GM19238 (cell line): ENCODE measurements at regions not wholly inside any gene's neighbourhood (a gene's known extent, or its start where the extent isn't known, plus 50 kb on each side); places are given as distances from the start of the nearest gene placed in this dataset.
A peak's percentile ranks its signal among the peaks of the same experiment; 100 is the strongest.

ENCODE experiments used
- DNase-seq: peaks from one replicate; pipeline ENCODE4 v3.0.0; 2011; ENCODE audit warnings: low spot score; ENCODE audit not compliant: insufficient read length

DNA sequence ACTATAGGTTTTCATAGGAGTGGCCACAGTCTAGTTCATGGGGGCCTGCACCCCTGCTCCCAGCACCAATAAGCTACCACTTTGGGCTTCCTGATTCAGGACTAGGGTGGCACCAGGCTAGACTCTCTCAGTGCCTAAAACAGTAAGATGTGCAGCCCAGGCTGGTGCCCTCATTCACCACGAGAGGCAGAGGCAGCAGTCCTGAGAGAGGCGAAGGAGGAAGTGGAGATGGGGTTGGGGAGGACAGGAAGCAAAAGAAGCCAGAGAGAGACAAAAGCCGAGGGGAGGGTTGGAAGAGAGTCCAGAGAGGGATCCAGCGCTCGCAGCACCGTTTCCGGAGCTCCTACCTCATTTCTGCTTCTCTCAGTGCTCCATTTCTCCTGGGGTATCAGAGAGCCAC lies 180.9 kb downstream of the MED10 start:
- DNase-seq: no peak

DNA sequence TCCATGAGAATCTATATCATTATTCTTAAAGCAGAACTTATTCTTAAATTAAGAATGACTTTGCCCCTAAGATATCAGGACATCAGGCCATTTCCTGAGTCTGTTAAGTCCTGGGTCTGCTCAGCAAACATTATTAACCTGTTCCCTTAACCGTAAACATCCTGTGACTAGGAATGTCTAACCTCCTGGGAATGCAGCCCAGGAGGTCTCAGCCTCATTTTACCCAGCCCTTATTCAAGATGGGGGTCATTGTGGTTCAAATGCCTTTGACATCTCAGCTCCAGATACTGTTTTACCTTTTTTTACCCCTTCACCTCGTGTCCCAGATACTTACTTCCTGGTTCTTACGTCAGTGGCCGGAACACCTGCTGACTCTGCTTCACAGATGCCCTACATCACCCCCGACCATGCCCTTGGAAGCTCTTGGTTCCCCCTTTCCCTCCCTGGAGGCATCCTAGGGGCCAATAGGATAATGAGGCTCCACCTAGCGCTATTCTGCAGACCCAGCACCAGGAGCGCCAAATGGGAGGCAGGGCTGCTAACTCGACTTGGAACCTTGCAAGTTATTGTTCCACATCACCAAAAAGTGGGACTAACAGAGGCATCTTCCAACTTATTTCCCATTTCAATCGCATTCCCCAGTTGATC lies 182.5 kb downstream of the MED10 start:
- DNase-seq: no peak

DNA sequence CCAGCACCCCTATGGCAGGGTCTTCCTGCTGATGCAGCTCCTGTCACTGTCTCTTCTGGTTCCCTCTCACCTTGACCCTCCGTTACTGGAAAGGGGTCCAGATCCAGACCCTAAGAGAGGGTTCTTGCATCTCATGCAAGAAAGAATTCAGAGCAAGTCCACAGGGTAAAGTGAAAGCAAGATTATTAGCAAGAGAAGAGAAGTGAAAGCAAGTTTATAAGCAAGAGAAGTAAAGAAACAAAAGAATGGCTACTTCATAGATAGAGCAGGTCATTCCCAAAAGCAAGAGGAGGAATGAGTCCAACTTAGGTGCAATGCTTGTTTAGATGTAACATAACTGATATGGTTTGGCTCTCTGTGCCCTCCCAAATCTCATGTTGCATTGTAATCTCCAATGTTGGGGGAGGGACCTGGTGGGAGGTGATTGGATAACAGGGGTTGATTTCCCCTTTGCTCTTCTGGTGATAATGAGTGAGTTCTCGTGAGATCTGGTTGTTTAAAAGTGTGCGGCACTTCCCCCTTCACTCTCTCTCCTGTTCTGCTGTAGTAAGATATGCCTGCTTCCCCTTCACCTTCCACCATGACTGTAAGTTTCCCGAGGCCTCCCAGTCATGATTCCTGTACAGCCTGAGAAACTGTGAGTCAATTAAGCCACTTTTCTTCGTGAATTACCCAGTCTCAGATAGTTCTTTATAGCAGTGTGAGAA lies 183.3 kb downstream of the MED10 start:
- DNase-seq: no peak

DNA sequence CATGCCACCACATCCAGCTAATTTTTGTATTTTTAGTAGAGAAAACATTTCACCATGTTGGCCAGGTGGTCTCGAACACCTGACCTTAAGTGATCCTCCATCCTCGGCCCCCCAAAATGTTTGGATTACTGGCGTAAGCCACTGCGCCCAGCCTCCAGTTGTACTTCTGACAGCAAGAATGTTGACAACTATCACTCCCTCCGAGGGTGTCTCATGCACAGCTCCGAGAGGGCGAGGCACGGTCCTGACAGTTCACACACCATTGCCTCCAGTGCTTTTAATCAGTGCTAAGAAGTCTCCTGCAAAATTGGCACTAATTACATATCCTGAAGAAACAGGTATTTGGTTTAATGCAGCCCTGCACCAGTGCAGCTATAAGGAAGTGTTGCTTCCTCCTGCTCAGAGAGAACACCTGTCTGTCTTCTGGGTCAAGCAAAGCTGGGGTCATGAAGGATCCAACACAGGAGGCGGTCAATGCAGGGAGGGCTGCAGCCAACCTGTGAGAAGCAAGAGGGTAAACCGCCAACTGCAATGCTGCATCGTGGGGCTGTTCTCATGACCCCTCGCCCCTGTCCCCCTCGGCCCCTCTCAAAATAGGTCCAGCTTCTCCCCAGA lies 184.0 kb downstream of the MED10 start:
- DNase-seq: no peak

DNA sequence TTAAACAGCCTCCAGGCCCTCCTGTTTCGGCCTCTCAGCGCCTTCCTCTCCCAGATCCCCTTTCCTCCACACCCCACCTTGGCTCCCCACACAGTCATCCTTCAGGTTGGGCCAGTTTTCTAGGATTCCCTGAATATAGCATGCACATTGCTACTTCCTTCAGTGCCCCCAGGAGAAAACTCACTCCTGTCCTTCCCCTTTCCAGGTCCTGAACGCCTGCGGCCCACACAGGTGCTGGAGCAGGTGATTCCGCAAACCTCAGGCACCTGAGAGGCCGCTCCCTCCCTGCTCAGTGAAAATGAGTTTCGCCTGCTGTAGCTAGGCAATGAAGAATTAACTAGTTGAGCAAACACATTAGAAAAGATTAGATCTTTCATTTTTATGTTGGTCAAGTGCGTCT lies 185.0 kb downstream of the MED10 start:
- DNase-seq: no peak

DNA sequence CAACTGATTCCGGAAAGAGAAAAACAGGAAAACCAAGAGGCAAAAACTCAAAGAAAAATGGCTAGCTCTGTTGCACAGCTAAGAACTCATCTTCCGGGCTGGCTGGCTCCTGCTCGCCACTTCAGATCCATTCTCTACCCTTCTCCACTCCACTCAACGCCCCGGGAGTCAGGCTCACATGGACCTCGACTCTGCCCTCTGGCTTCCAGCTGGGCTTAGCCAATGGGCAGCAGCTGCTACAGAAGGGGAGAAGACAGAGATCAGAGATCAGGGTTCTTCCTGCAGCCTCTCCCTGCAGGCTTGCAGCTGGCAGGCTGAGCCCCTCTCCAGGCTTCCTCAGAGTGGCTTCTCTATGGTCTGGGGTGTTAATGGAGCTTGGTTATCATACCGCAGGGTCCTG lies 187.5 kb downstream of the MED10 start:
- DNase-seq: no peak

DNA sequence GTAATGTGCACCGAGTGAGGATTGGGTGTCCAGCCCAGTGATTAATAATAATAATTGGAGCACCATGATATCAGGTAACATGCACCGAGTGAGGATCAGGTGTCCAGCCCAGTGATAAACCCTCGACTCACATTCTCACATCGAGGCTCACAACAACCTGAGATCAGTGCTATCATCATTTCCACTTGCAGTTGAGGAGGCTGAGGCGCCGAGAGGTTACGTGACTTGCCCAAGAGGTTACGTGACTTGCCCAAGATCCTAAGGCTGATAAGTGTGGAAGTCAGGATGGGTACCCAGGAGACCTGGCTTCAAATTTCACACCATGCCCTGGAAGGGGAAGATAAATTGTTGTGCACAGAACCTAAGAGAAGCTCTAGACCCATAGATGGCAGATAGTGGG lies 189.4 kb downstream of the MED10 start:
- no peak for DNase-seq

DNA sequence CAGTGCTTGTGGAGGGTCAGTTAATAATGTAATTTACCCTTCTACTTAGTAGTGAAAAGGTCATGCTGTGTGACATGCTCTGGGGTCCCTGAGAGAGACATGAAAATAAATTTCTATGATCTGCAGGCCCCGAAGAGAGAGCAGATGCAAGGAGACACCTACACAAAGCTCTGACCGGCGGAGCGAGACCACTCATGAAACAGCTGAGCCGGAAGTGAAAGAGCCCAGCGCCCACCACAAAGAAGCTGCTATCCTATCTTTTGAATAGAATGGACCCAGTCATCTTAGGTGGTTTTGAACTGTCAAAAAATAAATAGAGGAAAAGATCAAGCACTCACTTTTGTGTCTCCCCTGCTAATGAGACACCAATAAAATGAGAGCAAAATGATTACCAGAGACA lies 190.0 kb downstream of the MED10 start:
- DNase-seq: peak; percentile 29

DNA sequence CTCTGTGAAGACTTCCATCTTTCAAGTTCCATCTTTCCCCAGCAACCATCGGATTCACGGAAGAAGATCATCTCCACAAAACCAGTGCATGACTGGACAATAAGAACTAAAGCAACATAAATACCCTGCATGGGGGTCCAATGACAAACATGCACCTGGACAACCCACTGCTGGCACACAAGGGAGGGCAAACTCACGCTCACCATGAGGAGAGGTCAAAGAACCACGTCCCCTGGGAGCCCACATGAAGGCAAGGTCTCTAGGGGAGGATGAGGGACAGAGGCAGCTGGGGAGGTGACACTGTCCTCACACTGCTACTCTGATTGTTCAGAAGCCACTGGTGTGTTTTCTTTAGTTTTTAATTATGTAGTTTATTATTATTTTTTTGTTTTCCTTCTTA lies 190.8 kb downstream of the MED10 start:
- DNase-seq: no peak

DNA sequence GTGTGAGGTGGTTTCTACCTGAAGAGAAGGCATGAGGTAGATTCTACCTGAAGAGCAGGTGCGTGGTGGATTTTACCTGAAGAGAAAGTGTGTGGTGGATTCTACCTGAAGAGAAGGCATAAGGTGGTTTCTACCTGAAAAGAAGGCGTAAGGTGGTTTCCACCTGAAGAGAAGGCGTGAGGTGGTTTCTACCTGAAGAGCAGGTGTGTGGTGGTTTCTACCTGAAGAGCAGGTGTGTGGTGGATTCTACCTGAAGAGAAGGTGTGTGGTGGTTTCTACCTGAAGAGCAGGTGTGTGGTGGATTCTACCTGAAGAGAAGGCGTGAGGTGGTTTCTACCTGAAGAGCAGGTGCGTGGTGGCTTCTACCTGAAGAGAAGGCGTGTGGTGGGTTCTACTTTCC lies 192.8 kb downstream of the MED10 start:
- no peak for DNase-seq

DNA sequence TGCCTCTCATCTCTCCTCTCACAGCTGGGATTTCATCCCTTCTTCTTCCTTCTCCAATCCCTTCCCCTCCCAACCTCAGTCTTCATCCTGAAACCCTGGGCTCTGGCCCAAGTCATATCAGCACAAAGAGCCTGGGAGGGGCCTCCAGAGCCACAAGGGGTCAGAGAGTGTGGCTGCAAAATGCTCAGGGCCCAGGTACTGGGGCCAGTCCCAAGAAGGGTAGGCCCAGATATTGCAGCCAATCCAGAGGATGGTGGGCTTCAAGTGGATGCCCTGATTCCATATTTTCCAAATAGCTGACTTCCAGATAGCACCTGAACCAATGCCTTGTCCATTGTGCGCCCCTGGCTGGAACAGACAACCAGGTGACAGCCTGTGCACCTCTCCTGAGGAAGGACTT lies 193.9 kb downstream of the MED10 start:
- no peak for DNase-seq

DNA sequence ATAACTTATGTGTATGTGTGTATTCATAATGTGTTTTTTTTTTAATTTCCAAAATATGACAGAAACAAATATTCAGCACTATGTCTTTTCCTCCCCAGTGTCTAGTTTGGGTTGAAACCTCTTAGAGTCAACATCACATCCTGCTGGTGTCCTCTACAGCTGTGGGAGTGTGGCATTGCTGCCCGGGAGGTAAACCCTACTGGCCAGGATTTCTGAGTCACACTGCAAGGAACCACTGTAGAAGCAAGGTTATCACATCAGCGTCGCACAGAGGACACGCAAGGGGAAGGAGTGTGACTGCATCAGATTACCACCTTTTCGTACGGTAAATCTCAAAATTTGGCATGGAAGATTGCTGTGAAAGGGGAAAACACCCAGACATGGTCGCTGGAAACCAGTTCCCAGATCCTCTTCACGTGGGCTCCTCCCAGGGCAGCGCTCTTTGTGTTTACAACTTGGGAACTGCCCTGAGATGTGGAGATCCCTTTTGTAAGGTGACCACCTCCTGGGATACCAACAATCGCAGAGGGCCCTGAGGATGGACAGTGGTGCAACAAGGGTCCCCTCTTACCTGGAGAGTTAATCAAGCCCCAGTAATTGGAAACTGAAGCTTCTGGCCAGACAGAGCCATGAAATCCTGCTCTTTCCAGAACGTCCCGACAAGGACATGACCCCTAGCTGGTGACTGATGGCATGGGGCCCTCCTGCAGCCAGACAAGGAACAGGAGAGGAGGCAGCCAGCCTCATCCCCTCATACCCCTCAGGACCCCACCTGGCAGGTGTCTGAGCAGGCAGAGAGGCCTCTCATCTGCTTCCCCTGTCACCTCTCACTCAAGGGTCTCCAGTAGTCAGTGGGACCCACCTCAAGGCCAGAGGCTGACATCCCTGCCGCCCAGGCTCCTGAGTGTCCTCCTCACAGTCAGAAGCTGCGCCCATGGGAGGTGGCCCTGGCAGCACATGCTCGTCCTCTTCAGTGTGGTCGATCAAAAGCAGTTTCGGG lies 194.7 kb downstream of the MED10 start:
- no peak for DNase-seq

DNA sequence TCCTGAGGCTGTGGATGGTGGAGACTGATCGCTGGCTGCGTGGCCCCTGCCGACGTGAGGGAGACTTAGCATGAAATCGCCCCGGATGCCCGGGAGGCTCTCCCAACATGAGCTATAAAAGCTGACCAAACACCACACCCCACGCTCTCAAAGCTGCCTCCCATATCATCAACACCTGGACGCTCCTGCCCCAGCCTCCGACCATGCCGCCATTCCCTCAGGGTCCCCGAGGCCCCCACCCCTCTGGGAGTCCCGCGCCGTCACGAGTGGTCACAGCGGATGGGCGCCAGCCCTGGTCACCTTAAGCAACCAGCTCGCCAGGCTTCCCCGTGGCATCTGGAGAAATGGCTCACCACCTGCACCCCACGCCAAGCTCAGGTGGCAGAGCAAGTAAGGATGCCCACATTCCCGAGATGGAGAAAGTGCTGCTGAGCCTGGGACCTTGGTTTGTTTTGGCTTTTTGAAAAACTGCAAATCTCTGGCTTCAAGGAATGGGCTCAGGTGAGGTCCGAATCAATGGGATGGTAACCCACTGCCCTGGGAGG lies 196.0 kb downstream of the MED10 start:
- DNase-seq: no peak

DNA sequence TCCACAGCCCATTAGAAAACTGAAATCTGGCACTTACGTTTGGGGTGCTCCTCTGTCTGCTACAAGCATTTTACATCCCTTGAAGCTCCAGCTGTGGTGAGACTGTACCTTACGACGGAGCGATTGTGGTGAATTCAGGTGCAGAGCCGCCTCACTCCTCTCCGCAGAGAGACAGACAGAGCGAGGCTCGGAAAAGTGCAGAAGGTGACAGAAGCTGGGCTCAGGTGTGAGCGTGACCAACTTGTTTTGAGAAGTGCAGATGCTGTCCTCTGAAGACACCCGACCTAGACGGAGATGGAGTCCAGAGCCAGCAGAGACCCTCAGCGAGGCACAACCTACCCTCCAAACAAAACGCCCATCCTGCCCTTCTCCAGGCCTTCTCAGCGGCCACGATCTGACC lies 196.5 kb downstream of the MED10 start:
- no peak for DNase-seq

DNA sequence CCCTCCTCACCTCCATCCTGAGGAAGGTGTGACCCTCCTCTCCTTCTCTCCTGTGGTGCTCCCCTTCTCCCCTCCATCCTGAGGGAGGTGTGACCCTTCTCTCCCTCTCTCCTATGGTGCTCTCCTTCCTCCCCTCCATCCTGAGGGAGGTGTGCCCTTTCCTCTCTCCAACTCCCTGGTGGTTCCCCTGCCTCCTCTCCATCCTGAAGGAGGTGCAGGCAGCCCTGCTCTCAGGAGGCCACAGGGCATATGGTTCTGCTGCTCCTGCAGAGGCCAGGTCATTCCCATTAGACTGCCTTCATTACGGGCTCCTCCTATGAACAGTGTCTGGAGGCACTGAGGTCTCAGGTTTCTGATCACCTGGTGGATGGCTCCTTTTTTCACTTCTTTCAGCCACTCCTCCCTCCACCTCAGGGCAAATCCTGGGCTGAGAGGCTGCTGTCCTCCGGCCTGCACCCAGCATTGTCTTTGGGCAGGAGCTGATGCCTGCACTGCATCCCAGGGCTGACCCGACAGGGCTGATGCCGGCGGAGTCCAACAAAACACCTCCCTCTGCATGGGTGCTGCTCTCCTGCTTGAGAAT lies 197.1 kb downstream of the MED10 start:
- DNase-seq: no peak

DNA sequence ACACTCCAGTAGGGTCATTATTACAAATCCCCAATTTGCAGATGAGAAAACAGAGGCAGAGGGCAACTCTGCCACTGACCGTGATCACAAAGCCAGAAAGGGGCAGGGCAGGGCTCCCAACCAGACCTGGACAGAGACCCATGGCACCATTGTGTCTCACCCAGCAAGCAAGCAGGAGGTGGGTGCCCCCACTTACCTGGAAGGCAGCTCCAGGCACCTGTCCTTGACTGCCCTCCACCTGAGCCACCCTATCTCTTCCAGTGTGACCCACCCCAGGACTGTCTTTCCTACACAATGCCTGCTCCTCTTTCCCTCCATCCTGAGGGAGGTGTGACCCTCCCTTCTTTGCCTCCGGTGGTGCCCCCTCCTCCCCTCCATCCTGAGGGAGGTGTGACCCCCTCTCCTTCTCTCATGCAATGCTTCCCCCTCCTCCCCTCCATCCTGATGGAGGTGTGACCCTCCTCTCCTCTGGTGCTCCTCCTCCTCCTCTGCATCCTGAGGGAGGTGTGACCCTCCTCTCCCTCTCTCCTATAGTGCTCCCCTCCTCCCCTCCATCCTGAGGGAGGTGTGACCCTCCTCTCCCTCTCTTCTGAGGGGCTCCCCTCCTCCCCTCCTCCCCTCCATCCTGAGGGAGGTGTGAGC lies 198.0 kb downstream of the MED10 start:
- no peak for DNase-seq

DNA sequence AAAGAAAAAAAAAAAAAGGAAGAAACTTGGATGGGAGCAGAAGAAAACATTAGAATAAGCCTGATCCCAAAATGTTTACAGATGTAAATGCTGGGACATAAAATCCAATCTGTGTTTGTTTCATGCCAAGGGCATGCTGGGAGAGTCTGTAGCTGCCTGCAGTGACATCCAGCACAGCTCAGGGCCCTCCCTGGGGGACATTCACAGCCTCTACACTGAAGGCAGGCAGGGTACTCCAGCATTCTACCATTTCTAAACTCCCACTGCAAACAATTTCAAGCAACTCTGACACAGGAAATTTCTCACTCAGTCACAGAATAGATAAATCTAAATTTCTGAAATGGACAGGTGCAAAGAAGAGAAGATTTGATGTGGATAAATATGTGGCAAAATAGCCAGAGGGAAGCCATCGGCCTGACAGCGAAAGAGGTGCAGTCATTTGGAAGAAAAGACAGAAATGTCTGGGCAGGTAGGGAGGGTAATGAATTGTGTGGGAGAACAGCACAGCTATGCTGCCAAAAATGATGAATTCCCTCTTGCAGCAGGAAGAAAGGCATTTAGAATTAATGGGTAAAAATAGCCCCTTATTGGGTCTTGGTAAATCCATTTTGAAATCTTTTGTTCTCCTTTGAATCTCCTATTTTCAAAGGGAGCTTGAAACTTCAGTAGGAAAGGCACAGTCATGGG lies 199.4 kb downstream of the MED10 start:
- no peak for DNase-seq

DNA sequence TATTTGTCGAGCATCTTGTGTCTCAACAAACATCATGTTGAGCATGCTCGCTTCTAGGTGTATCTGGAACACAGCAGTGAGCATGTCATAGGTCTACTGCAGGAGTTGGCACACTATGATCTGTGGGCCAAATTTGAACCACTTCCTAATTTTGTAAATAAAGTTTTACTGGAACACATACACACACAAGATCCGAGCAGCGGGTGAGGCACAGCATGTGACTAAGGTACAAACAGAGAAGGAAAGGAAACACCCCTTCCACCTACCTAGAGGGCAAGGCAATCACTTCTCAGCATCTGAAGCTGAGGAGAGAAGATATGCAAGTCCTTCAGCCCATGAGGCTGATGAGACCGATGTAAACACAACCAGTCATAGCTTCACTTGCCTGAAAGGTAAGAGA lies 200.4 kb downstream of the MED10 start:
- no peak for DNase-seq

DNA sequence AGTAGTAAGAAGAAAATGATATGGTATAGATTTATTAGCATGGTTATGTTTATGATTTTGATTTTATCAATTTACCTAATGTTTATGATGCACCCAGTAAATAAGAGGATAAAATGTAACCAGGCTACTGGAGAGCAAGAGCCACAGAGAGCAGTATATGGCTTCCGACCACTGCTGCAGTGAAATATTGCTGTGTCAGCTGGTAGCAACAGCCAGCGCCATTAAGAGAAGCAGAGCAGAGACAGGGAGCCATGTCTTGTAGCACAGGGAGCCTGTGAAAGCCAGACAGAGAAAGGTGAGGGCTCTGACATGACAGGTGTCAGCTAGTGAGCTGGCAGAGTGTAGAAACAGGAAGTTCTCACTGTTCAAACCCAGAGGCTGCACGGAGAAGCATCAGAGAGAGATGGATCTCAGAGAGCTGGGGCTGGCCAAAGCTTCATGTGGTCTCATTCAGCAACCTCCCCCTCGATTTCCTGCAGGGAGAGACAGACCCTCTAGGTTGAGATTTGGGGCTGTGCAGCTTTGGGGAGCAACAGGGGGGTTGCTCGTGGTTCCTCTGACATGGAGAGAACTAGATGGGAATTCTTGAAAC lies 202.1 kb downstream of the MED10 start:
- no peak for DNase-seq
